ENCODE measurements at regions not wholly inside any gene's neighbourhood (a gene's known extent, or its start where the extent isn't known, plus 50 kb on each side); places are given as distances from the start of the nearest gene placed in this dataset.

- H3K79me2 ChIP-seq (ENCODE audit: insufficient read depth, low read length) = no peaks in the 10 kb centered on the region
- no TSS peak for BruUV-seq (replicated peaks)
- H3K27ac ChIP-seq (ENCODE audit: extremely low read length, insufficient read depth, low read length) = no peak overlapping the region
- H3K4me1 ChIP-seq (ENCODE audit: insufficient read depth, low read length) = no peaks in the 10 kb centered on the region
- H3K9me3 ChIP-seq (ENCODE audit: low read length) = no peaks in the 10 kb centered on the region
- no peak for FAIRE-seq
- no peak overlapping the region for H2AFZ ChIP-seq (ENCODE audit: low read length)
- ChIA-PET CTCF (ENCODE audit: low intra/inter-chr PET ratio, low total read pairs) (no interaction called here), POLR2A (no interaction called here)
- H3K4me3 ChIP-seq (replicated peaks in 1 of 3; ENCODE audit: insufficient read depth in 1 of 3, low read depth in 2 of 3, low read length in 3 of 3) = no peak overlapping the region
- H3K4me2 ChIP-seq (ENCODE audit: low read depth, low read length) = no peak overlapping the region
- ATAC-seq = no peak
- in situ Hi-C loops (cut with HindIII; ENCODE audit: extremely low pct_ligation_motif_present, low pct_unique_long_range_greater_than_20kb) (no loop called here), intact Hi-C loops (cut with micrococcal nuclease; ENCODE audit: unreplicated experiment) (no loop called here)
- H3K36me3 ChIP-seq (replicated peaks in 1 of 2; ENCODE audit: control insufficient read depth in 1 of 2, insufficient read depth in 2 of 2, low read length in 2 of 2) = no peaks in the 10 kb centered on the region
- no peak for DNase-seq (ENCODE audit: low spot score)
- H3K9ac ChIP-seq (ENCODE audit: insufficient read depth, low read depth, low read length) = no peak overlapping the region
- 2% methylated on average over 10 of the region's 10 CpGs for WGBS (ENCODE audit: low lambda C conversion rate)
- peaks cover 1 to 37% of the 10 kb centered on the region in 2 experiments; a peak in 3 of 5 replicates for H3K27me3 ChIP-seq (ENCODE audit: control insufficient read depth in 1 of 2, insufficient read depth in 2 of 2, low read length in 2 of 2)
- no peaks in the 10 kb centered on the region for H4K20me1 ChIP-seq (ENCODE audit: insufficient read depth, low read length)
- TF ChIP-seq TSC22D2 (CRISPR knock-in tag; IDR thresholded peaks at IDR 0.05; ENCODE audit: borderline replicate concordance) = no peak
These were observed 144.4 kb upstream of the PDE10A start for GRCh38 chr6:165807249-165807960.

- Histone ChIP-seq H3K27ac (ENCODE audit: extremely low read length, insufficient read depth, low read length) (no peak overlapping the region), H3K4me1 (ENCODE audit: insufficient read depth, low read length) (no peaks in the 10 kb centered on the region), H3K4me3 (replicated peaks in 1 of 3; ENCODE audit: insufficient read depth in 1 of 3, low read depth in 2 of 3, low read length in 3 of 3) (no peak overlapping the region), H2AFZ (ENCODE audit: low read length) (no peak overlapping the region), H3K79me2 (ENCODE audit: insufficient read depth, low read length) (no peaks in the 10 kb centered on the region), H4K20me1 (ENCODE audit: insufficient read depth, low read length) (no peaks in the 10 kb centered on the region), H3K27me3 (ENCODE audit: control insufficient read depth in 1 of 2, insufficient read depth in 2 of 2, low read length in 2 of 2) (peaks cover 1 to 37% of the 10 kb centered on the region in 2 experiments; a peak in 3 of 5 replicates), H3K4me2 (ENCODE audit: low read depth, low read length) (no peak overlapping the region), H3K9me3 (ENCODE audit: low read length) (no peaks in the 10 kb centered on the region), H3K36me3 (replicated peaks in 1 of 2; ENCODE audit: control insufficient read depth in 1 of 2, insufficient read depth in 2 of 2, low read length in 2 of 2) (no peaks in the 10 kb centered on the region), H3K9ac (ENCODE audit: insufficient read depth, low read depth, low read length) (no peak overlapping the region)
- no peak for TF ChIP-seq ONECUT2 (CRISPR knock-in tag; IDR thresholded peaks at IDR 0.05)
- no peak for TF ChIP-seq HNRNPUL1 (IDR thresholded peaks at IDR 0.05; ENCODE audit: low read depth, low read length)
- TF ChIP-seq ZNF331 (CRISPR knock-in tag; IDR thresholded peaks at IDR 0.05) = no peak
- no peak for TF ChIP-seq ZNF598 (CRISPR knock-in tag; IDR thresholded peaks at IDR 0.05; ENCODE audit: borderline replicate concordance)
- TF ChIP-seq HCFC1 (IDR thresholded peaks at IDR 0.05; ENCODE audit: low read depth, low read length) = no peak
- TF ChIP-seq POLR2G (IDR thresholded peaks at IDR 0.05; ENCODE audit: low read depth, low read length) = no peak
- no peak for TF ChIP-seq ZFY (CRISPR knock-in tag; IDR thresholded peaks at IDR 0.05)
- no peak for TF ChIP-seq BCL6 (CRISPR knock-in tag; IDR thresholded peaks at IDR 0.05)
- no peak for TF ChIP-seq ZBTB20 (CRISPR knock-in tag; IDR thresholded peaks at IDR 0.05; ENCODE audit: borderline replicate concordance, low read depth)
- no peak for TF ChIP-seq ZNF460 (CRISPR knock-in tag; IDR thresholded peaks at IDR 0.05; ENCODE audit: borderline replicate concordance)
- TF ChIP-seq EEA1 (CRISPR knock-in tag; IDR thresholded peaks at IDR 0.05; ENCODE audit: borderline replicate concordance) = no peak
- TF ChIP-seq HOXA9 (CRISPR knock-in tag; IDR thresholded peaks at IDR 0.05; ENCODE audit: borderline replicate concordance) = no peak
- TF ChIP-seq MIER3 (CRISPR knock-in tag; IDR thresholded peaks at IDR 0.05; ENCODE audit: borderline replicate concordance) = no peak
- TF ChIP-seq ZNF382 (CRISPR knock-in tag; IDR thresholded peaks at IDR 0.05; ENCODE audit: borderline replicate concordance) = no peak
- no TSS peak for BruUV-seq (replicated peaks)
- ATAC-seq (no peak), FAIRE-seq (no peak), DNase-seq (ENCODE audit: low spot score) (no peak)
- CTCF ChIA-PET (ENCODE audit: low intra/inter-chr PET ratio, low total read pairs) = no interaction called here
- POLR2A ChIA-PET = no interaction called here
- intact Hi-C loops (cut with micrococcal nuclease; ENCODE audit: unreplicated experiment) (no loop called here), in situ Hi-C loops (cut with HindIII; ENCODE audit: extremely low pct_ligation_motif_present, low pct_unique_long_range_greater_than_20kb) (no loop called here)
- WGBS (ENCODE audit: low lambda C conversion rate) = 12% methylated on average over 14 of the region's 14 CpGs
These were observed 143.2 kb upstream of the PDE10A start for GRCh38 chr6:165806126-165806810.
